HG03460 (cell line): ENCODE measurements at regions not wholly inside any gene's neighbourhood (a gene's known extent, or its start where the extent isn't known, plus 50 kb on each side); places are given as distances from the start of the nearest gene placed in this dataset.

Experiments used
- ATAC-seq: cut with Tn5 transposase; IDR thresholded peaks from one replicate; pipeline ENCODE4 v1.9.1; 2021; ENCODE audit not compliant: unreplicated experiment

DNA sequence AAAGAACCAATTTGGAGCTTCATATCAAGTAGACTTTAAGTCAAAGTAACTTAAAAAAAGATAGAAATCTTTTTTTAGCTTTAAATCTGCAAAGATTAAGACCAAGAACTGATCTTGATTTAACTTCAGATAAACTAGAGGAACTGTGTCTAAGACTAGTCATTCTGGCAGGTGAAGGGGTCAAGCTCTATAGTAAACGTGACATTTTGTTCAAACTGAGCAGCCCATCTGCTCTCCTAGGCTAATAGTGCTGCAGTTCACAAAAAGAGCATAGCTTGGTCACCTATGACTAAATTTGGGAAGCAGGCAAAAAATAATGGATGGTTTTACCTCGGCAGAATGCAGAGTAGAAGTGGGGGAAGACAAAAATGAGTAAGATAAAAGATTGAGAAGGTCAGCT lies 168.8 kb upstream of the ALCAM start:
- ATAC-seq, result no peak

DNA sequence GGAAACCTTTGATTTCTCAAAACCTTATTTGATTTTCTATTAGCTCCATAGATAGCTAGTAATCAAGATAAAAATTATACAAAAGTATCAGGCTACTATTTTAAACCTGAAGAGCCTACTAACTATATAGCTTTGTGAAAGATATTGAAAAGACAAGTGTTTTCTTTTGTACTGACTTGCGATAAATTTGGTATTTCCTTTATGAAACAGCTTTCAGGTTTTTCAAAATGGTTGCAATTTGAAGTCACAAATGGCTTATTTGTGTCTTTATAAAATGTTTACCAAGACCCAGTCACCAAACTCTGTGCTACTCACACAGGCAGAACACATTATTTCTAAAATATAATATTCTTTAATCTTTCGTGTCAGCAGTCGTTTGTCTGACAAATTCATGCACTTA lies 167.5 kb upstream of the ALCAM start:
- ATAC-seq, result no peak

DNA sequence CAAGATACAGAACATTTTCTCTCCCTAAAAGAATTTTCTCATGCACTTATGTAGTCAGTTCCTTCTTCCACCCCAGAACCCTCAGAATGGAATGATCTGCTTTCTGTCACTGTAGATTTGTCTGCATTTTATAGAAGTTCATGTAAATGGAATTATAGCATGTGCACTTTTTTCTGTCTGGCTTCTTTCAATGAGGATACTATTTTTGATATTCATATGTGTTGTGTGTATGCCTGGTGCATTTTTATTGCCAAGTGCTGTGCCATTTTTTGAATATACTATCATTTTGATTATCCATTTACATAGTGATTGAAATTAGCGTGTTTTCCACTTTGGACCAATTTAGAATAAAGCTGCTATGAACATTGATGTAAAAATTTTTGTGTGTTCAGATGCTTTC lies 156.6 kb upstream of the ALCAM start:
- no peak for ATAC-seq

DNA sequence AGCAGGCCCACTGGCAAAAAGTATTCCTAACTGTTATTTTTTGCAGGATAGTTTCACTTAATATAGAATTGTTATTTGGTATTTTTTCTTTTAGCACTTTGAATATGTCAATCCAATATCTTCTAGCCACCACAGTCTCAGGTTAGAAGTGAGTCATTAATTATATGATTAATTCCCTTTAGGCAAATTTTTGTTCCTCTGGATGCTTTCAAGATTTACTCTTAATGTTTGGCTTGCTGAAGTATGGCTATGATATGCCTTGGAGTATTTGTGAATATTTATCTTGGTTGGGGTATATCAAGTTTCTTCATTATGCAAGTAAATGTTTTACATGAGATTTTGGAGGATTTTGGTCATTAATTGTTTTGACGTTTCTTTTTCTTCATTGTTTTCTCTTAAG lies 152.1 kb upstream of the ALCAM start:
- no peak for ATAC-seq

DNA sequence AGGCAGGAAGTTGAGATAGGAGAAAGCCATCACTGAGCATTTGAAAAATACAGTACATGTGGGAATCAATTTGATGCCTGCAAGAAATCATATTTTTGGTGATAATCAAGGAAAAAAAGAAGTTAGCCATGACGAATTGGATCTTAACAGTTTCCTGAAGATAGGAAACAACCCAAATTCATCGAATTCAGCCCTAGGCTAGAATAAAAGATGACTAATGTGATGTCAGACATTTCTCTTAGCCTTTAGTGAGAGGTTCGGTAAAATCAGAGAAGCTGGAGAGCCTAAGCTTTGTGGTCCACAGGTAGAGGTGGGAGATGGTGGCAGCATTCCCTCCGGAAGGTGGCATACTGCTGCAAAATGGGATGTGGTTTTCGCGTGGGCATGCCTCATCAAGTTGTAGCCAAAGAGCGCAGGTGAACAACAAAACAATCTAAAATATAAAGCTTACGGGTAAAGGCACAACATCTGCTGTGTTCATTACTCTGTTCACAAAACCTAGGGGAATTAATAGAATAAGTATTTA lies 144.1 kb upstream of the ALCAM start:
- ATAC-seq, result no peak

DNA sequence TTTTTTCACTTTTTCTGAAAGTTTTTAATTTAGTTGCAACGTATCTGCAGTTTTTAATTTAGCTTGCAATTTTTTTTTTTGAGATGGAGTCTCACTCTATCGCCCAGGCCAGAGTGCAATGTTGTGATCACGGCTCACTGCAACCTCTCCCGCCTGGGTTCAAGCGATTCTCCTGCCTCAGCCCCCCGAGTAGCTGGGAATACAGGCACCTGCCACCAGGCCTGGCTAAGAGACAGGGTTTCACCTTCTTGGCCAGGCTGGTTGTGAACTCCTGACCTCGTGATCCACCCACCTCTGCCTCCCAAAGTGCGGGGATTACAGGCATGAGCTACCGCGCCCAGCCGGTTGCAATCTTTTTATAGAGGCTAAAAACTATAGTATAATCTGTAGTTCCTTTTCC lies 142.9 kb upstream of the ALCAM start:
- ATAC-seq, result no peak

DNA sequence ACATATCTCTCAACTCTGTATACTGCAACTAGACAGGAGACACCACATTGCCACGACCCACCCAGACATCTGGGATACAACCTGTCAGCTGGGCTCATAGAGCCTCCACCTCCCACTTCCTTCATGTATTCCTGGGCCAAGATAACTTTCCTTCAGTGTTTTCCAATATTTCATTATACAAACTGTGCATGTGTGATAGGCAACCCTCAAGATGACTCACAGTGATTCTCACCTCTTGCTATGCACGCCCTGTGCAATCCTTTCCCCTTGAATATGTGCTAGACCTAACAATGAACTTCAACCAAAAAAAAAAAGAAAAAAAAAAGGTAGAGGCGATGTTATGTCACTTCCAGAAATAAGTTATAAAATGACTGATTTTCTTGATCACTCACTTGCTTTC lies 138.0 kb upstream of the ALCAM start:
- no peak for ATAC-seq

DNA sequence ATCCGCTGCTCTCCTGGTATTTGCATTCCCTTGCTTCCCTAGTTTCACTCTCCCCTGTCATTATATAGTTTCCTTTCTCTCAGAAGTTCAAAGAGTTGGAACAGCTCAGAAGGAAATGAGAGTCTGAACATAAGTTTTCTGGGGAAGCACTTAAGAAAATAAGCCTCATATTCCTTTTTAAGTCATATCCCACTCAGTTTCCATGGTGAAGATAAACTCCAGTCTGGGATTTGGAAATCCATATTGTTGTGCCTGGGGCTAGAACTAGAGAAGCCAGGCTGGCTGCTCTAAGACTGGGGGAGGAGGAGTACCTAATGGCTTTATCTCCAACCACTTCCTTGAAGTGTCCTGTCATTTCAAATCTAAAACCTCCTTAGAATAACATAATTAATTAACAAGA lies 134.2 kb upstream of the ALCAM start:
- ATAC-seq, result no peak

DNA sequence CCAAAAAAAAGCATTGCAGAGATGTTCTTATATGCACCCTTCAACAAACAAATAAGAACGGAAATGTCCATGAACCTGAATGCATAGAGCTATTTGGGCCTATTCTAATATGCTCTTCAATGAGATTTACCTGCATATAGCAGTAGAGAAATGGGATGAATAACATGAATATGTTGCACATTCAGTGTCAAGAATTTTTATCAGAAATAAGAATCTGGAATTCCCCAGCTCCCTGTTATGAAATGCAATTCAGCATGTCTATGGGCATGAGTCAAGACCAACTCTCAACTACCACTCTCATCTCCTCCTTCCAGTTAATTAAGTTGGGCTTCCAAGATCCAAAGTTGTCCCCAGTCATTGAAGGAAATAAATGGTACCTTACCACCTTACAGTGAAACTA lies 133.7 kb upstream of the ALCAM start:
- no peak for ATAC-seq

DNA sequence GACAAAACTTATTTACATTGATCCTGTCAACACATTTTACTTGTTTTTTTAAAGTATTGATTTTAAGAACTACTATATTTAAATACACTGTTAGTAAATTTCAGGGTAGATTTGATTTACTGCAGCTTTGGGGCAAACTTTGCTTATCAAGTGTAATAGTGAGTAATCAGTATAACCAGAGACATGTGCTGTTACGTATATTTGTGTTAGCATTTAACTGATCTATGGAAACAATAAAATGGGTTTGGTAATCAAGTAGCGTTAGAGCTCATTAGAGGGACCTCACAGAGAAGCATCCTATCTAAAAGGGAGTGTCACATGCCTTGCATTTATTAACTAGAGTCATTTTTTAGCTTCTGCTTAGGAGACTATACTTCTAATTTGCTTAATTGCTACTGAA lies 131.5 kb upstream of the ALCAM start:
- no peak for ATAC-seq

DNA sequence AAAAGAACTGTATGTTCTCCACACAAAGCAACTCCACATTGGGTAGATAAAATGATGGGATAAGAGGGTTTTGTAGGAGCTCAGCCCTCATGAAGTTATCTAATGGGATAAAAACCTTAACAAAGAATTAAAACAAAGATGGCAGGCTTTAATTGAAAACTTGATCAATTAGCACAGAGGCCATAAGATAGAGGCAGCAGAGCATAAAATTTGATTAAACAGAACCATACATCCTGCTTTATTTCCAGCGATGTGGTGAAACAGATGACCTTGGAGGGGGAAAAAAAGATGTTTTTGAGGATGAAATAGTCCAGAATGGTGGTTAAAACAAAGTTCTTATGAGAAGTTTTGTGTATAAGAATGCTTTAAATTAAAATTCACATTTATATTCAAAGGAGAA lies 130.9 kb upstream of the ALCAM start:
- no peak for ATAC-seq

DNA sequence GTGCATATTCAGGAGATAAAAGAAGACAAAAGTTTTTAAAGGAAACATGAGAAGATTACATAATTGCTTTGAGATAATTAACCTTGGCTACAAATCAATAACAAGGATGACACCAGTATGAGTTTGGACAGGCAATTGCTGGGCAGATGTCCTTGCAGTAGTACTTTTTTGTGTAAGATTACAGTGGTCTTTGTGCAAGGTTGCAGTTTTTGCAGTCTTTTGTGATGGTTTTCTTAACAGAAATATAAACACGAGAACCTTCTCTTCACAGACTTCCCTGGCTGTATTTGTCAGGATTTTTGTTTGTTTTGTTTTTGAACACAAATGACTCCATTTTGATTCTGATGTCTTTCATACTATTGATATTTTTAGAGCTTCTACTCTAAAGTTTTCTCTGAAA lies 128.3 kb upstream of the ALCAM start:
- no peak for ATAC-seq

DNA sequence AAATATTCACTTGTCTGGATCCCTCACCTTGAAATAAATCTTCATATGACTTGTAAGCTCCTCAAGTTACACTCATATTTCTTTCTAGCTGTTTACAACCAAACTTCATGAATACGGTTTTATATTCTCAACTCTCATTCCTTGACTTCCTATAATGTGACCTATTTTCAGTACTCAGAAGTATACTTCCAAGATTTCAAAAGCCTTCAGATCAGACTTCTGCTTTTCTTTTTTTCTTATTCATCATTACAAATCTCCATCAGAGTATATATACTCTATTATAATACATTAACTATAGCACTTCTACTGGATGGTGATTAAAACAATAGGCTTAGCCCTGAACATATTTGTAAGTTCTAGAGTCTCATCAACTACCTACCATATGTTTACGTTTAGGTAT lies 123.6 kb upstream of the ALCAM start:
- ATAC-seq, result no peak

DNA sequence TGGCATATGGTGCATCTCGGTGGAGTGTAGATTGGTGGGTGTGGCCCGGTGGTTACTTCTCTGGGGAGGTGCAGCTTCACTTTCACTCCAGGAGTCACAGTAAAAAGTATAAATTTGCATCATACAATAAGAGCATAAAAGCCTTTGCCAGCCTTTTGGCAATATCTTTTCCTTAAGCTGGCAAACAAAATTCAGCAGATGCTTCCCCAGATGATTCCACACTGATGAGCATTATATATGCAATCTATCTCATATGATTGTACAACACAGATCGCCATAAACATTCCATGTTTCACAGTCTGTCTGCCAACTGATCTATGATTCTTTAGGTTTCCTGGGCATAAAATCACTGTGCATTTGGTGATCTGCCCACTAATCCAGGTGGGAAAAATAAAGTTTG lies 120.2 kb upstream of the ALCAM start:
- ATAC-seq, result no peak

DNA sequence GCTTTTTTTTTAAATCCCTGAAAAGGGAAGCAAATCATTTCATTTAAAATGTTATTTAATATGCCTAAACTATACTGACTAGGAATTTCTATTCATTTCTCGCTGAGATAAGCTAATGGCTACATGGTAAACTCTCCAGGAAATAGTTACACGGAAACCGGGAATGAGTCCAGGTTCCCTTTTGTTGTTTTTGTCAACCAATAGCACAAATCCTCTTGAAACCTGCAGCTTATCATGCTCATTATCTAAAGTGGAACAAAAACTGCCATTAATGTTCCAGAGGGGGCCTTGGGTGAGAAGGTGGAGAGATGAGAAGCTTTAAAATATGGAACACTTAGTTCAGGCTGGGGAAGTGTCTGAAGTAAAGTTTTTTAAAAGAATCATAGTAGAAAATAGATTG lies 113.5 kb upstream of the ALCAM start:
- no peak for ATAC-seq

DNA sequence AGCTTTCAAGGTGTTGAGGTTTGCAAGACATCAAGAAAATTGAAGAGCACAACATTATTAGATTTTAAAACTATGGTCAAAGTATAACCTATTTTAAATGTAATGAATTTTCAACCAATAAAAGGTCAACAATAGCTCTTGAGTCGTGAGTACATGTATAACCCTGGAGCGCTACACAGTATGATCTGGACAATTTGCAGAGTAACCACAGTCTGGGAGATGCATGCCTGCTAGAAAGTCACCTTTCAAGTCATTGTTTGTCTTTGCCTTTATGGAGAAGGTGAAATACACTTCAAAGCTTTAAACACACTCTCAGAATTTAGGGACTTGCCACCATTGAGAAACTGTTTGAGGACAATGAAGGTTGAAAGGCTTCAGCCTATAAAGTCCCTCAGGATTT lies 112.6 kb upstream of the ALCAM start:
- ATAC-seq, result no peak

DNA sequence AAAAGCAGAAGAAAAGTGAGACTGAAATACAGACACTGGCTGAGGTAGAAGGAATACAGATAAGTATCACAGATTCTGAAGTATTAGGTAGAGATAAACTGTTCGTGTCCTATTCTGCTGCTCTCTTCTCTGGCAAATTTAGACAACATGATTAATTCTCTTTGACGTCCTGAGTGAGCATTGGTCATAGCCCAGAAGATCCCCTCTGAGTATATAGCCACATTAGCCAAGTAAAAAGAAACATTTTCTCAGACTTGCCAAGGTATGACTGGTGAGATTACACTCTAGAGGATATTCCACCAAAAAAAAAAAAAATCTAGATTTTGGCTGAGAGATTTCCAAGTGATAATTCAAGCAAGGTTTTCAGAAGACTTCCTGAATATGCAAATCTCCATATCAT lies 111.4 kb upstream of the ALCAM start:
- no peak for ATAC-seq

DNA sequence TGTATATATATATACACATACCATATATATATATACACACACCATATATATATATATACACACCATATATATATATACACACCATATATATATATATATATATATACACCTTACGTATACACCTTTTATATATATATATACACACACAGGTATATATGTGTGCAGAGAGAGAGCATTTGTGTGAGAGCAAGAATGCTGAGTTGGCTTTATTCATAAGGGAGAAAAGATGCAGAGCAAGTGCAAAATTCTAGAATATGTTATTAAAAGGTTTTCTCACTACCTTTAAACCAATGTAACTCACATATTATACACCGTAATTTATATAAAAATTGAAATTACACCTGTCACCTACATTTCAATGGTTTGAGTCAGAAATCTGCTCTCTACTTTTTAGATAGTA lies 107.2 kb upstream of the ALCAM start:
- no peak for ATAC-seq

DNA sequence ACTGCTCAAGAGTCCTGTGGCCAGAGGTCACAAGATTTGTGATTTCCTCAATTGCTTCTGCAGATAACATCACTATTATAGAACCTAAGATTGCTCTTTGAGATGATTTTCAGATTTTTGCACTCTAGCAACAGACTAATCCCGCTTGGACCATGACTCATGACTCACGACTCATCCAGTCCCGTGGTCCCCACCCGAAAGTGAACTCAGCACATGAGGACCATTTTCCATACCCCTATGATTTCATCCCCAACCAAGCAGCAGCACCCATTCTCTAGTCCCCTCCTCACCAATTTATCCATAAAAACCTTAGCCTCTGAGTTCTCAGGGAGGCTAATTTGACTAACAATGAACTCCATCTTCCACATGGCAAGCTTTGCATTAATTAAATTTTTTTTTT lies 106.3 kb upstream of the ALCAM start:
- no peak for ATAC-seq

DNA sequence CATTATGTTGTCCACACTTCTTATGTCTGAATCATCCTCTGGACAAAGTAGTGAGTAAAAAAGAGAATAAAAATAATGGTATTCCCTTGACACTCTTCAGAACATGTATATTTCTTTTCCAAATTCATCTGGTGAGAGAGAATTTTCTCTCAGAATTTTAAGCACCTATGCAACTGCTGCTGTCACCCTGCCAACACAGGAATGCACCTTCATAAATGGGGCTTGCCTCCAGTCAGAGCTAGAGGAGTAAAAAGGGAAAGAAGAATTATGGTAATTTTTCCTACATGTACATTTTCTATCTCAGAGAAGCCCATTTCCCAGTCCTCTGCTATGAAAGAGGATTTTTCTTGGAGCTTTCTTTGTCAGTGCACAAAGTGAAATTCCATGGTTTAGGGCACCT lies 92.2 kb upstream of the ALCAM start:
- no peak for ATAC-seq

DNA sequence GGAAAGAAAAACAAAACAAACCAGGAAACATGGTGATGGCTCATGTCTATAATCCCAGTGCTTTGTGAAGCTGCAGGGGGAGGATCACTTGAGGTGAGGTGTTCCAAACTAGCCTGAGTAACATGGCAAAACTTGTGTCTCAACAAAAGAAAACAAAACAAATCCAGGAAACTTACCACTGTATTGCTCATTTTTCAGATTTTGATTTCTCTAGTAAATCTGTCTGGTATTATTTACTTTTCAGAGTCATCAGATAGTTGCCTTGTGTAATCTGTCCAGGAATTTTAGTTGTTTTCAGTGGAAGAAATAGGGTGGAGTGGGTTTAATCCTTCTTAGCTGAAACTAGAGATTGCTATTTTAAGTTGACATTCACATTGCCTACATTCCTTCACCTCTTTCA lies 91.8 kb upstream of the ALCAM start:
- no peak for ATAC-seq

DNA sequence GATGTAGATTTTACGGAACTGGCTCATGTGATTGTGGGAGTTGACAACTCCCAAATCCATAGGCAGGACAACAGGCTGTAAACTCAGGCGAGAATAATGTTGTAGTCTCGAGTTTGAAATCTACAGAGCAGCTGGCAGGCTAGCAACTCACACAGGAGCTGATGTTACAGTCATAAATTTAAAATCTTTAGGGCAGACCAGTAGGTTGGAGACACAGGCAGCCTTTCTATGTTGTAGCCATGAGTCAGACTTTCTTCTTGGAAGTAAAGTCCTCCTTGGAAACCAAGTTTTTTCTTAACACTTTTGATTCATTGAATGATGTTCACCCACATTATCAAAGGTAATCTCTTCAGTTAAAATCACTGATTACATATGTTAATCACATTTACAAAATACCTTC lies 89.1 kb upstream of the ALCAM start:
- no peak for ATAC-seq

DNA sequence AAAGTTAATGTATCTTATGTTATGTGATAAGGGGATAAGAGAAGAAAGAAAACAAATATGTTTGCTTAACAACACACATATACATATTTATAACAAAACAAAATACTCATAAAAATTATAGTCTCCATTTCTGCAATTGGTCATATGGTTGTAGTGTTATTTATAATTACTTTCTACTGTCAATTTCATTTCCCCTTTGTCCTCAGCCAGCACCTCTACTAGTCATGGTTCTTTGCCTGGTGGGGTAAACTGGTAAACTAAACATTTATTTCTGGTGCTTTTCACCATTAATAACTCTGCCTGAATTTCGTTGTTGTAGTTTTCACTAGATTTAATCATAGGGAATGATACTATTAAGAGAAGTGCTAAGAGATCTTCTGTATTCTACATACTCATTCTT lies 88.0 kb upstream of the ALCAM start:
- no peak for ATAC-seq

DNA sequence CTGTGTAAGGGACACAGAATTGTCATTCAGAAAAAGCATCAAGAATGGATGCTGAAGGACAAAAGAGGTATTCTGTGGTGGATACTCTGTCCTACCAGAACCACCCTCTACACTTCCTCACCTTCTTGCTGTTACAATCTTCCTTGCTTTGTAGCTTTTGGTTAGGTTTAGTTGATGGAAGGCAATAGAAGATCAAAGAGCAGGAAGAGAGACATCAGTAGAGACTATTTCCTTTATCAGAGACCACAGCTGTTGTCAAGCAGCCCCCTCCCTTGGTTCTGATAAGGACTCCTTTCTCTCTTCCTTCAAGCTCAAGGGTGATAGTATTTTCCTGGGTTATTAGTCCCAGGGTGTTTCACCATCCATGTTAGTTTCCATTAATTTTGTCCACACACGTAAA lies 84.7 kb upstream of the ALCAM start:
- ATAC-seq, result no peak
